Aorta (tissue), 5 donors: ENCODE measurements at regions not wholly inside any gene's neighbourhood (a gene's known extent, or its start where the extent isn't known, plus 50 kb on each side); places are given as distances from the start of the nearest gene placed in this dataset.

Experiments used
- ATAC-seq: fragments of 200-7000 bp; cut with Tn5 transposase; one replicate; pipeline ENCODE4 v1.9.1; 2022; ENCODE audit warnings: moderate library complexity; ENCODE audit not compliant: low FRiP score
- DNase-seq, 2 donors: peaks; one replicate each; pipeline ENCODE4 v3.0.0-alpha.2; 2020
- H3K27ac ChIP-seq, 2 donors: one replicate each; pipeline ENCODE4 v1.5.1; 2013; ENCODE audit warnings: low read length in 2 of 2, mild to moderate bottlenecking in 2 of 2, moderate library complexity in 2 of 2, control low read depth in 1 of 2, inconsistent platforms in 1 of 2, low read depth in 1 of 2
- H3K27me3 ChIP-seq, 2 donors: one replicate each; pipeline ENCODE4 v1.6.1; 2013; ENCODE audit warnings: control low read depth in 1 of 2, low read length in 1 of 2, mild to moderate bottlenecking in 1 of 2, moderate library complexity in 1 of 2; ENCODE audit not compliant: insufficient read depth in 2 of 2, control insufficient read depth in 1 of 2
- H3K36me3 ChIP-seq, 2 donors: one replicate each; pipeline ENCODE4 v1.6.1; 2013; ENCODE audit warnings: control low read depth in 1 of 2, low read length in 1 of 2, mild to moderate bottlenecking in 1 of 2; ENCODE audit not compliant: insufficient read depth in 2 of 2, control insufficient read depth in 1 of 2
- H3K4me1 ChIP-seq, 2 donors: one replicate each; pipeline ENCODE4 v1.6.1; 2013; ENCODE audit warnings: low read length in 2 of 2, control low read depth in 1 of 2, mild to moderate bottlenecking in 1 of 2, moderate library complexity in 1 of 2; ENCODE audit not compliant: insufficient read depth in 2 of 2, control insufficient read depth in 1 of 2
- H3K4me3 ChIP-seq, 2 donors: one replicate each; pipeline ENCODE4 v1.5.1; 2013; ENCODE audit warnings: low read length in 2 of 2, control low read depth in 1 of 2, mild to moderate bottlenecking in 1 of 2
- H3K9me3 ChIP-seq: one replicate; pipeline ENCODE4 v1.6.1; 2013; ENCODE audit warnings: mild to moderate bottlenecking, low read length; ENCODE audit not compliant: control insufficient read depth
- WGBS, 2 donors: extraction: QIAGEN DNeasy Blood & Tissue Kit; methylation state at CpG; one replicate each; pipeline ENCODE4 v1.1.7; 2013; 5-methylcytosine and 5-hydroxymethylcytosine counted together
- intact Hi-C, 2 donors: fragments of 100-400 bp; cut with DNase I; formaldehyde crosslinking; loops; one replicate each; pipeline versions ENCODE4 v1.14.2 to v1.15.0; 2022
- donor health status: healthy with polysubstance abuse.
- donor health status: Bipolar disorder and iron deficiency.
- donor health status: DM: no; HTN: no; CAD: no.
- donor health status: DM: no; HTN: no; CAD: no.
- donor health status: DM: yes; HTN: yes; CAD: no.

DNA sequence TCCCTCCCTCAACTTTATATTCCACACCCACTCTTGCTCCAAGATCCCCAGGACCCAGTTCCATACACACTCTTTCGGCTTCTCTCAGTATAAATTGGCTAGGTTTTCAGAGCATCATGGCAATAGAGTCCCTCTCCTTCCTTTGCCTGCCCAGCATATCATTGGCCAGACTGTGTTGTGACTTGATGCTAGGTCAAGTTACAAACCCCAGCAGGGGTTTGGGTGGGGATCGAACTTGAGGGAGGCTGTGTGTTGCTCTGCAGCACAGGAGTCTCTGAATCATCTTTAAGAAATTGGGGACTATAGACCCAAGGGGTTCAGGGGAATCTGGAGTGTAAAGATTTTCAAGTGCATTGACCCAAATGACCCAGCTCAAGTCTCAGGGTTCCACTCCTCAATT is 477.5 kb upstream of the MEIS1 start:
- intact Hi-C loops: no loop called here
- Histone ChIP-seq H3K4me3 (no peak overlapping the region), H3K27ac (no peak overlapping the region), H3K36me3 (peaks cover 0 to 2% of the 10 kb centered on the region in 2 donors), H3K4me1 (no peaks in the 10 kb centered on the region), H3K27me3 (no peaks in the 10 kb centered on the region), H3K9me3 (no peaks in the 10 kb centered on the region)
- ATAC-seq: no peak
- 93 to 98% methylated on average over 2 of the region's 2 CpGs for WGBS, 2 donors
- no peak for DNase-seq

DNA sequence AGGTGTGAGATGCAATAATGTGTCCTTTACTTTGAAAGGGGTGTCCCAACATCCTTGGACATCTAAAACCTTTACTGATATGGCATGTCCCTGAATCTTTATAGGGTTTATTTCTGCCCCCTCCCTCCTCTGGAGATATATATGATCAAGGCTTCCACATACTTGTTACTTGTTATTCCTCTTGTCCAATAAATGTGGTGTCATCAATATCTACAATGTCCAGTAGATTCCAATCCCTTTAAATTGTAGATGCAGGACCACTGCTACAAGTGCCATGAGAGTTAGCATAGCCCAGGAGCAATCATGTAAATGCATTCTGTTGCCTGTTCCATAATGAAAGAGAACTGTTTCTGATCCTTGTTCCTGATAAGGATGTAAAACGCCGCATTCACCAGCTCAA is 479.7 kb upstream of the MEIS1 start:
- Histone ChIP-seq H3K4me1 (no peaks in the 10 kb centered on the region), H3K36me3 (peaks cover 0 to 2% of the 10 kb centered on the region in 2 donors), H3K9me3 (no peaks in the 10 kb centered on the region), H3K27me3 (no peaks in the 10 kb centered on the region), H3K4me3 (no peak overlapping the region), H3K27ac (no peak overlapping the region)
- 97 to 100% methylated on average over 2 of the region's 2 CpGs for WGBS, 2 donors
- intact Hi-C loops: no loop called here
- ATAC-seq (no peak), DNase-seq (no peak)

DNA sequence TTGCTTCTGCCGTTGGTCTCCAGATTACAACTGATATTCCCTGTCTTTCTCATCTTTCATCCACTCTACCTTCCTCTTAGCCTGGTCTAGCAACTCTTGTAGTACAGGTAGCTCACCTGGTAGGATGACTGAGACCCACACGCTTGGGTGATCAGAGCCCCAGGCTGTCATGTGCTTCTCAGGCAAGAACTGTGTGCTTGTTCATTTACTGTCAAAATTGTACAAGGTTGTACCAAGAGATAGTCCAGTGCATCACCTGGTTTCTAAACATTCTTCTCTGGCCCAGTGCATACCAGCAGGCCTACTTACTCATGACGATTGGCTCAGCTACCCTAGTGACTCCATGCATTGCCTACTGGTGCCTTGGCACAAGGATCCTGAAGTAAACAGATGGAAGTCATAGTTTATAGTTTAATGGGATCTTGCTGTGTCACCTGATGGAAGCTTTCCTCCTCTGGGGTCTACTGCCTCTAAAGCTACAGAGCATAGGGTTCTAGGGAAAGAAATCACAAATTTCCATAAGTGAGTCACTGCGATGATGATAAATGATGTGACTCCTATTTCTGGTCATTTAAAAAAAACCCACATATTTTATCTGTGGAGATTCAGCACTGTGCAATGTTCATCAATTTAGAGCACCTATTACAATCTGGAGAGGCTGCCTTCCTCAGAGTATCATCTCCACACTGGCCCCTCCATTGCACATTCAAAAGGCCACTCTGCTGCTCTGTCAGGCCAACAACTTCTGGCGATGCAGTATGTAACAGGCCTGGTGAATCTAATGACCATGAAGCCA is 481.8 kb upstream of the MEIS1 start:
- Histone ChIP-seq H3K27ac (no peak overlapping the region), H3K27me3 (no peaks in the 10 kb centered on the region), H3K4me3 (no peak overlapping the region), H3K4me1 (no peaks in the 10 kb centered on the region), H3K36me3 (peaks cover 0 to 2% of the 10 kb centered on the region in 2 donors), H3K9me3 (no peaks in the 10 kb centered on the region)
- ATAC-seq (no peak), DNase-seq (no peak)
- 93 to 96% methylated on average over 5 of the region's 5 CpGs for WGBS, 2 donors
- intact Hi-C loops: no loop called here

DNA sequence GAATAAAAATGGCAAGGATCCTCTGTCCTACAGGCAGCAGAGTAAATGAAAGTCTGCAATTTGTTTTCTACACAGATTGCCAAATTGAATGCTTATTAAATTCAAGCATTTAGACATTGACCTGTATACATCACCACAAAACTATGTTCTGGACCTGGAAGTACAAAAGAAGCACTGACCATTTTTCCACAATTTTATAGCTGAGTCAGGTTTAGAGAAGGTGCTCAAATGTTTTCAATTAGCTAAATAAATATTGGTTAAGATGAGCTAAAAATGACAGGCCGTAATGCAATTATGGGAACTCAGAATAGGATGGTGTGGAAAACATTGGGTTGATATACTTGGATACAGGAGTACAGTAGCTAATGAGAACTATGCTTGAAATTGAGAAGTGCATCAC is 490.7 kb upstream of the MEIS1 start:
- ATAC-seq: no peak
- no peak overlapping the region for H3K27ac ChIP-seq

DNA sequence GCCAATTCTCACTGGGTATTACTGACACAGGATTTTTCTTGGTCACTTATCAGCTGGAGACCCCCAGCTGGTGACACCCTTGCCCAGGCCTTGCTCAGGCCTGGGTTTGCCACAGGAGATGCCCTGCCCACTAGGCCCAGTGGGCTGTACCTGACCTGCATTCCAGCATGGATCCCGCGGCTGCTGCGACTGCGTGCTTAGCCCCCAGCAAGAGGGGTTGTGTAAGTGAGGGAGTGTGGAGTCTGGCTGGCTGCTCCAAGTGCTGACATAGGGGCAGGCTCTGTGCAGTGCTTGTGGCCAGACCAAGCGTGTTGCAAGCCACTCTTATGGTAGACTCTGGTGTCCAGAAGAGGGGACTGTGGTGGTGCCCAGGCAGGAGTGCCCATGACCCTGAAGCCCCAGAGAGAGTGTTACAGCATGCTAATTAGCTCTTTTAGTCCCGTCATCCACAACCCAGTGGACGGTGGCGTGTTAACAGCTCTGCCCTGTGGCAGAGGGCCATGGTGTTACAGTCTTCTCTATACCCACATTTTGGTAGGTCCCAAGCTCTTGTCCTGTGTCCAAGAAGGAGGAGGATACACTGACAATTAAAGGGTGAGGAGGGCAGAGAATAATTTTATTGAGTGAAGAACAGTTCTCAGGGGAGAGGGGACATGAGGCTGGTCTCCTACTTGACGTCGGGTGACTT is 491.7 kb upstream of the MEIS1 start:
- Histone ChIP-seq H3K4me3 (no peak overlapping the region), H3K36me3 (no peaks in the 10 kb centered on the region), H3K9me3 (no peaks in the 10 kb centered on the region), H3K27ac (no peak overlapping the region), H3K4me1 (no peaks in the 10 kb centered on the region), H3K27me3 (no peaks in the 10 kb centered on the region)
- intact Hi-C loops: no loop called here
- DNase-seq: no peak
- WGBS, 2 donors: 96 to 97% methylated on average over 10 of the region's 10 CpGs
- no peak for ATAC-seq

More for the DNA sequence above, 490.7 kb upstream of the MEIS1 start:
- no peak for DNase-seq
- H3K4me3 ChIP-seq: no peak overlapping the region
- no peaks in the 10 kb centered on the region for H3K27me3 ChIP-seq
- H3K9me3 ChIP-seq: no peaks in the 10 kb centered on the region
- no peaks in the 10 kb centered on the region for H3K4me1 ChIP-seq
- intact Hi-C loops: no loop called here
- no peaks in the 10 kb centered on the region for H3K36me3 ChIP-seq
- WGBS, 2 donors: 95 to 97% methylated on average over 1 of the region's 1 CpG

DNA sequence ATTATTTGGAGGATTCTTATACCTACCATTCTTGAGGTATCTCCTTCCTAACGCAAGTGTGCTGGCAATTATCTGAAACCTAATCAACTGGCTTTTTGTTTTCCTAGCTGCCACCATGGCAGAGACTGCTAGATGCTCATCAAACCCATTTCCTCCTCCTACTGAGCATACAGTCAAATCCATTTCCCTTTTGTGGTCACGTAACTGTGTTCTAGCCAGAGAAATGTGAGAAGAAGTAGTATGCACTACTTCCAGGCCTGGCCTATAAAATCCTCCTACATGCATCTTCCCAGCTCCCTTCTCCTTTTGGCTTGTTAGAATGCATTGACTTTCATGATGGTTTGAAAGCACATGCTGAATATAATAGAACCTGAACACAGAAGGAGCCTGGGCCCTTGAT is 494.1 kb upstream of the MEIS1 start:
- Histone ChIP-seq H3K27ac (no peak overlapping the region), H3K9me3 (no peaks in the 10 kb centered on the region), H3K4me3 (no peak overlapping the region), H3K27me3 (no peaks in the 10 kb centered on the region), H3K4me1 (peaks cover 7 to 9% of the 10 kb centered on the region in 2 donors), H3K36me3 (no peaks in the 10 kb centered on the region)
- DNase-seq (no peak), ATAC-seq (no peak)
- intact Hi-C loops: no loop called here
- 91 to 98% methylated on average over 2 of the region's 2 CpGs for WGBS, 2 donors

DNA sequence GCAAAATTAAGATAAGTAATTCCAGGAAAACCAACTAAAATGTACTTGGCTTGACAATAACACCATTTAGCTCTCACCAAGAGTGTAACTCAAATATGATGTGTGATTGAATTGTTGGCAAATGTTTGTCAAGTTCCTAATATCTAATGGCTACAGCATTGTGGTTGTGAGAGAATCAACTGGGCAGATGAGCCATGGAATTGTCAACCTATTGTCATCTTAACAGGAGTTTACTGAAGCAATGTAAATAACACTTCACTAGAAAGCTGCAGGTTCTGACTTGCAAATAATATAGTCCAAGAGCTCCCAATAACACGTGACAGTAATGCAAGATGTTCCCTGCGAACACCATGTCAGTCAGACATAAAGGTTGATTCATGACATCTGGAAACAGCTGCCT is 495.2 kb upstream of the MEIS1 start:
- intact Hi-C loops: no loop called here
- no peak for DNase-seq
- Histone ChIP-seq H3K4me1 (peaks cover 7 to 9% of the 10 kb centered on the region in 2 donors), H3K27me3 (no peaks in the 10 kb centered on the region), H3K9me3 (no peaks in the 10 kb centered on the region), H3K36me3 (no peaks in the 10 kb centered on the region), H3K27ac (no peak overlapping the region), H3K4me3 (no peak overlapping the region)
- 45 to 67% methylated on average over 2 of the region's 2 CpGs for WGBS, 2 donors
- ATAC-seq: no peak

DNA sequence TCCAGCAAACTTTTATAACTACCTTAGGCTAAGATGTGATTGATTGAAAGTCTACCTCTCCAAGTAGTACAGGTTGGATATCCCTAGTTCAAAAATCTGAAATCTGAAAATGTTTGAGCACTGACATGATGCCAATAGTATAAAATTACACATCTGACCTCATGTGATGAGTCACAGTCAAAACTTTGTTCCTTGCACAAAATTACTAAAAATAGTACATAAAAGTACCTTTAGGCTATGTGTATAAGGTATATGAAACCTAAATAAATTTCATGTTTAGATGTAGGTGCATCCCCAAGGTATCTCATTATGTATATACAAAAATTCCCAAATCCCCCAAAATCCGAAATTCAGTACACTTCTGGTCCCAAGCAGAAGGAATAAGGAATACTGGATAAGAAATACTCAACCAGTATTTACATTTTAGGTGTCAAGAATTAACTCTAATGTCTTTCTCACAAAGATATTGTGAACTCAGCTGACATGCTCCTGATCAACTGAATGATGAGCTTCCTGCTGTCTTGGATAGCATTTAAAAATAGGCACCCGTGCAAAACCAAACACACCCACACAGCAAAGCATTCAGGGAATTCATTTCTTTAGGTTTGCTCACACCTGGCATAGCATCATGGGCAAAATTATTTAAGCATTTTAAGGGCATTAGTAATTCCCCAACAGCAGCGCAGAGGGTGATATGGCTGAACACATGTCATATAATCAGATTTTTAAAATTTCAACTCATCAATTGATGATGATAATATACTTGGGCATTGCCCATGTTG is 497.4 kb upstream of the MEIS1 start:
- intact Hi-C loops: no loop called here
- H3K9me3 ChIP-seq: no peaks in the 10 kb centered on the region
- no peak overlapping the region for H3K27ac ChIP-seq
- H3K27me3 ChIP-seq: no peaks in the 10 kb centered on the region
- H3K4me3 ChIP-seq: no peak overlapping the region
- DNase-seq (no peak), ATAC-seq (no peak)
- no peaks in the 10 kb centered on the region for H3K36me3 ChIP-seq
- 57 to 63% methylated on average over 3 of the region's 3 CpGs for WGBS, 2 donors
- peaks cover 7 to 9% of the 10 kb centered on the region in 2 donors for H3K4me1 ChIP-seq
